ENCODE measurements at regions not wholly inside any gene's neighbourhood (a gene's known extent, or its start where the extent isn't known, plus 50 kb on each side); places are given as distances from the start of the nearest gene placed in this dataset.

DNA sequence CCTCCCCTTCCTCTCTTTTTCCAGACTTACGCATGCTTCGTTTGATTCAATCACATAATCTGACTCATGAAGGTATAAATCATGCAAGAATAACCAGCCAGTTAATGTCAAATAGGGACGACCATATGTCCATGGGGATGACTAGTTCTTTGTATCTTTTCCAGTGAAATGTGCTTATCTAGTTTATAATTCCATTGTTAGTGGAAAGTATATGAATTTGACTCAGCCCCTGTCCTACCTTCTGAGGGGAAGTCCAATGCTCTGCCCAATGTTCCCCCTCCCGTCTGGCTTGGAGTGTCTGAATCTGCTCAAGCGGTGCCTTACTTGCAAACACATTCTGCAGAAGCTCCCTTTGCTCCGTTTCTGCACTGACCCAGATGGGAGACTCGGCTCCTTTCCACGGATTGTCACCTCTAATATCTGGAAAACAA lies 55.0 kb upstream of the EPHB3 start:
- no peaks in the 10 kb centered on the region for H3K36me3 Mint-ChIP-seq
- H3K9me3 Mint-ChIP-seq = peaks cover 0 to 4% (median 0%) of the 10 kb centered on the region in 6 donors
- peaks cover 2 to 14% (median 13%) of the 10 kb centered on the region in 3 donors for H3K27me3 Mint-ChIP-seq (ENCODE audit: low read depth in 3 of 3)
- H3K27ac Mint-ChIP-seq = no peak overlapping the region
- DNase-seq = no peak
- H3K4me3 Mint-ChIP-seq = no peak overlapping the region
- H3K4me1 Mint-ChIP-seq = no peaks in the 10 kb centered on the region

DNA sequence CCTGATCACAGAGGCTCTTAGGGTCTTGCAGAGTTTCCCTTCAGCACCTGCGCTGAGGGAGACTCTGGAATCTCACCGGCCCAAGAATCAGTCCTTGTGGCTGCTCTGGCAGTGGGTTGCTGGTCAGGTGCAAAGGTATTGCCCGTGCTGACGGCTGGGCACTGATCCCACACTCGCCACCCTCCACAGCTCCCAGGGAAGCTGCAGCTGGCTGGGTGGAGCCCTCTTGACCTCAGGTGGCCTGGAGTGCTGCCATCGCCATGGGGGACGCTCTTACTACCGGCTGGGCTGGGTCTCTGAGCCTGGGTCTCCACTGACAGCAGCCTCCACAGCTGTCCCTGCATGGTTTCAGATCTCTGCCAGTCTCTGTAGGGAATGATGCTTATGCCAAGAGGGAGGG lies 52.6 kb upstream of the EPHB3 start:
- peaks cover 14 to 24% (median 18%) of the 10 kb centered on the region in 3 donors for H3K27me3 Mint-ChIP-seq (ENCODE audit: low read depth in 3 of 3)
- peaks cover 6 to 7% of the 10 kb centered on the region in 2 donors for H3K4me1 Mint-ChIP-seq
- no peaks in the 10 kb centered on the region for H3K9me3 Mint-ChIP-seq
- DNase-seq = no peak
- no peaks in the 10 kb centered on the region for H3K36me3 Mint-ChIP-seq
- no peak overlapping the region for H3K4me3 Mint-ChIP-seq
- no peak overlapping the region for H3K27ac Mint-ChIP-seq

DNA sequence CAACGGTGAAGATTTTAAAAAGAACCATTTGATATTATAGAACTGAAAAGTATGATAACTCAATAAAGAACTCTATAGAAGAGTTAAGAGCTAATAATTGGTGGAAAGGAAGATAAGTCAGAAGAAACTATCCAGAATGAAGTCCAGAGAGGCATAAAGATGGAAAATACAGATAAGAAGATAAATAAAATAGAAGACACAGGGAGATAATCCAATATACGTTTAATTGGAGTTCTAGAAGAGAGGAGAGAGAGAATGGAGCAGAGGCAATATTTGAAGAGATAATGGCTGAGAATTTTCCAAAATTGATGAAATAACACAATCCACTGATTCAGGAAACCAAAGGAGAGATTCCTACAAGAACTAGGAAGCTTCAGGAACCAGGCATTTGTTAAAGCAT lies 49.8 kb upstream of the EPHB3 start:
- Mint-ChIP-seq H3K27me3 (ENCODE audit: low read depth in 3 of 3) (peaks cover 21 to 29% (median 22%) of the 10 kb centered on the region in 3 donors), H3K9me3 (no peaks in the 10 kb centered on the region), H3K4me1 (peaks cover 9 to 11% of the 10 kb centered on the region in 2 donors), H3K36me3 (no peaks in the 10 kb centered on the region), H3K27ac (no peak overlapping the region), H3K4me3 (no peak overlapping the region)
- DNase-seq = no peak
